ENCODE measurements at regions not wholly inside any gene's neighbourhood (a gene's known extent, or its start where the extent isn't known, plus 50 kb on each side); places are given as distances from the start of the nearest gene placed in this dataset.

DNA sequence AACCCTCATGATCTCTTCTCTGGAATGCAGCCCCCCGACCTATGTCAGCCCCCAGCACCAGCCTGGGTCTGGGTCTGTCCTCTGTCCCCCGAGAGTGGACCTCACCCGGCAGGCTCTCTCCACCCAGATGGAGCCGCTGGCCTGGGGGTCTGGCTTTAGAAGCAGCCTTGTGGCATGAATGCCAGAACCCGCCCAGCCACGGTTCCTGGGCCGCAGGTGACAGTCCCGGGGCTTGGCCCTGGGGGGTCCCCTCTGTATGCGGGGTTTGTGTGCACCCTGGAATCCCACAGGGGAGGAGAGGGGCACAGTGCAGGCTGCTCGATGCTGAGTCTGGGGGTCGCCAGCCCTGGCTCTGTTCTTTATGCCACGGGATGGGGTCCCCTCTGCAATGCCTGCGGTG, 96.0 kb upstream of the ACTRT2 start:
- Histone ChIP-seq H3K4me3 (ENCODE audit: insufficient read depth, low read length, poor library complexity, severe bottlenecking) (no peak overlapping the region), H3K9me3 (ENCODE audit: insufficient read depth, low read length) (no peaks in the 10 kb centered on the region), H4K20me1 (ENCODE audit: low read depth, low read length) (no peaks in the 10 kb centered on the region), H3K79me2 (ENCODE audit: insufficient read depth, low read length) (no peaks in the 10 kb centered on the region), H3K4me2 (ENCODE audit: low read depth, low read length, poor library complexity, severe bottlenecking) (no peak overlapping the region), H3F3A (ENCODE audit: insufficient read depth) (no peaks in the 10 kb centered on the region), H3K27ac (ENCODE audit: low read depth, low read length) (no peak overlapping the region), H3K36me3 (ENCODE audit: low read length) (no peaks in the 10 kb centered on the region), H3K9ac (ENCODE audit: low read length) (no peak overlapping the region), H2AFZ (ENCODE audit: low read depth, low read length, severe bottlenecking) (no peak overlapping the region), H3K27me3 (ENCODE audit: low read length) (no peaks in the 10 kb centered on the region), H3K9me2 (replicated peaks; ENCODE audit: insufficient read depth, low read length) (no peaks in the 10 kb centered on the region)
- TF ChIP-seq, protein P1, sequence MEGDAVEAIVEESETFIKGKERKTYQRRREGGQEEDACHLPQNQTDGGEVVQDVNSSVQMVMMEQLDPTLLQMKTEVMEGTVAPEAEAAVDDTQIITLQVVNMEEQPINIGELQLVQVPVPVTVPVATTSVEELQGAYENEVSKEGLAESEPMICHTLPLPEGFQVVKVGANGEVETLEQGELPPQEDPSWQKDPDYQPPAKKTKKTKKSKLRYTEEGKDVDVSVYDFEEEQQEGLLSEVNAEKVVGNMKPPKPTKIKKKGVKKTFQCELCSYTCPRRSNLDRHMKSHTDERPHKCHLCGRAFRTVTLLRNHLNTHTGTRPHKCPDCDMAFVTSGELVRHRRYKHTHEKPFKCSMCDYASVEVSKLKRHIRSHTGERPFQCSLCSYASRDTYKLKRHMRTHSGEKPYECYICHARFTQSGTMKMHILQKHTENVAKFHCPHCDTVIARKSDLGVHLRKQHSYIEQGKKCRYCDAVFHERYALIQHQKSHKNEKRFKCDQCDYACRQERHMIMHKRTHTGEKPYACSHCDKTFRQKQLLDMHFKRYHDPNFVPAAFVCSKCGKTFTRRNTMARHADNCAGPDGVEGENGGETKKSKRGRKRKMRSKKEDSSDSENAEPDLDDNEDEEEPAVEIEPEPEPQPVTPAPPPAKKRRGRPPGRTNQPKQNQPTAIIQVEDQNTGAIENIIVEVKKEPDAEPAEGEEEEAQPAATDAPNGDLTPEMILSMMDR (IDR thresholded peaks at IDR 0.05; ENCODE audit: insufficient read depth, low read length, poor library complexity, severe bottlenecking): no peak
- no peak for TF ChIP-seq EZH2phosphoT487 (conservative IDR thresholded peaks at IDR 0.05; ENCODE audit: low read length)

DNA sequence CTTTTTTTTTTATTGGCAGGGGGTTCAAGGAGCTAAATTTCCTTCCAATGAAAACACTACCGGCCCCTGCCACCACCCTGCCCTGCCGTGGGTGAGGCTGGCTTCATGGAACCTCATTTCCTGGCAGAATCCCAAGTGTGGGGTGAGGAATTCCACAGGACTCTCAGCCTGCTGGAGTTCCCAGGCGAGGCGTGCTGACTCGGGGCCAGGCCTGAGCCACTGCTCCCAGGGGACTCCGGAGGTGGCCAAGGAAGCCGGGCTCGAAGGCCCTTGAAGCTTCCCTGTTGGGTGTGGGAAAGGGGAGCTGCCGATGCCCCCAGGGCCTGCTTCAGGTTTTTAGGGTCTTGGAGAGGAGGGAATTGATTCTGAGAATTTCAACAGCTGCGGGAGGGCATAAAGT, 95.3 kb upstream of the ACTRT2 start:
- Histone ChIP-seq H3K9me3 (ENCODE audit: insufficient read depth, low read length) (no peaks in the 10 kb centered on the region), H3K4me3 (ENCODE audit: insufficient read depth, low read length, poor library complexity, severe bottlenecking) (no peak overlapping the region), H3K79me2 (ENCODE audit: insufficient read depth, low read length) (no peaks in the 10 kb centered on the region), H3K27me3 (ENCODE audit: low read length) (no peaks in the 10 kb centered on the region), H3K9ac (ENCODE audit: low read length) (no peak overlapping the region), H3K36me3 (ENCODE audit: low read length) (no peaks in the 10 kb centered on the region), H2AFZ (ENCODE audit: low read depth, low read length, severe bottlenecking) (no peak overlapping the region), H3K4me2 (ENCODE audit: low read depth, low read length, poor library complexity, severe bottlenecking) (no peak overlapping the region), H3K9me2 (replicated peaks; ENCODE audit: insufficient read depth, low read length) (no peaks in the 10 kb centered on the region), H4K20me1 (ENCODE audit: low read depth, low read length) (no peaks in the 10 kb centered on the region), H3K27ac (ENCODE audit: low read depth, low read length) (no peak overlapping the region), H3F3A (ENCODE audit: insufficient read depth) (no peaks in the 10 kb centered on the region)
- TF ChIP-seq EZH2phosphoT487 (conservative IDR thresholded peaks at IDR 0.05; ENCODE audit: low read length): no peak
- TF ChIP-seq, protein P1 (IDR thresholded peaks at IDR 0.05; ENCODE audit: insufficient read depth, low read length, poor library complexity, severe bottlenecking): no peak

GRCh38 chr1:2926447-2927055, 94.7 kb upstream of the ACTRT2 start:
- Histone ChIP-seq H3K27ac (ENCODE audit: low read depth, low read length) (no peak overlapping the region), H2AFZ (ENCODE audit: low read depth, low read length, severe bottlenecking) (no peak overlapping the region), H4K20me1 (ENCODE audit: low read depth, low read length) (no peaks in the 10 kb centered on the region), H3K4me3 (ENCODE audit: insufficient read depth, low read length, poor library complexity, severe bottlenecking) (no peak overlapping the region), H3F3A (ENCODE audit: insufficient read depth) (no peaks in the 10 kb centered on the region), H3K9me2 (replicated peaks; ENCODE audit: insufficient read depth, low read length) (no peaks in the 10 kb centered on the region), H3K9ac (ENCODE audit: low read length) (no peak overlapping the region), H3K36me3 (ENCODE audit: low read length) (no peaks in the 10 kb centered on the region), H3K4me2 (ENCODE audit: low read depth, low read length, poor library complexity, severe bottlenecking) (no peak overlapping the region), H3K27me3 (ENCODE audit: low read length) (no peaks in the 10 kb centered on the region), H3K9me3 (ENCODE audit: insufficient read depth, low read length) (no peaks in the 10 kb centered on the region), H3K79me2 (ENCODE audit: insufficient read depth, low read length) (no peaks in the 10 kb centered on the region)
- no peak for TF ChIP-seq EZH2phosphoT487 (conservative IDR thresholded peaks at IDR 0.05; ENCODE audit: low read length)
- TF ChIP-seq, protein P1 (IDR thresholded peaks at IDR 0.05; ENCODE audit: insufficient read depth, low read length, poor library complexity, severe bottlenecking): no peak

Measured in SU-DHL-6 (cell line).